ENCODE measurements at regions not wholly inside any gene's neighbourhood (a gene's known extent, or its start where the extent isn't known, plus 50 kb on each side); places are given as distances from the start of the nearest gene placed in this dataset.
A peak's percentile ranks its signal among the peaks of the same experiment; 100 is the strongest.

DNA sequence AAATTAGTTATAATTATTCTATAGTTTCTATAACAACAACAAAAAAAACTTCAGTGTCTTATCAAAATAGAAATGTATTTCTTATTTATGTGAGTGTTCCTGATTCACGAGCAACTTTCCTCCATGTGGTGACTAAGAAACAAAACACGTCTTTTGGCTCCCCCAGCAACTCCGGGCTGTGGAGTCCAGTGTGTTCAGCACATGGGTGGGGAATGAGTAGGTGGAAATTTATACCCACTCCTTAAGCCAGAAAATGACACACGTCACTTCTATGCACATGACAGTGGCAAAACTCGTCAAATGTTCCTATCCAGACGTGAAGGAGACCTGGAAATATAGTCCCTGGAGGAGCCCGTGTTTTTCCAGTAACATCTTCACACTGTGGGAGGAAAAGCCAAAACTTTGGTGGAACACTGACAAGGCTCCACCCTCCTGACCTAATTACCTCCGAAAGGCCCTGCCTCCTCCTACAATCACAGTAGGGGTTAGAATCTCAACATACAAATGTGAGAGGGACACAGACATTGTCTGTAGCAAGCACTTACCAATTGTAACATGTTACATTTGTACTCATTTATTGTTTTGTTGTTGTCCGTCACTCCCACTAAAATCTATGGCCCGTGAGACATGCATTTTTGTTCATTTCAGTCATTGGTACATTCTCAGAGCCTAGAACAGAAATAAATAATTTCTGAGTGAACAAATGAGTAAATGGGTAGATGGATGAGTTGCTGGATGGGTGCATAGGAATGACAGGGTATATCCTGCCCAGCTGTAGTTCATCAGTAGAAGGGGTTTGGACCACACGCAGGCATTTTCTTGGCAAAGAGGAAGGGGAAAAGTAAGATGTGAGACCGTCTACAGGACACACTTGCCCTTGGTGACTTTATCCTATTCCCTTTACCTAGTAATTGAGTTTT, 605.8 kb upstream of the TENM3 start:
- Histone ChIP-seq H3K36me3 (ENCODE audit: control insufficient read depth, insufficient read depth, low read length) (no peaks in the 10 kb centered on the region), H4K20me1 (ENCODE audit: insufficient read depth, low read length) (no peaks in the 10 kb centered on the region), H2BK120ac (ENCODE audit: low read depth, low read length) (0 out of 2 replicates have a peak overlapping the region, but pooled peaks have one; percentile 14), H2BK20ac (ENCODE audit: low read depth, low read length) (no peak overlapping the region), H2AFZ (replicated peaks; ENCODE audit: low read length, poor library complexity) (peak overlapping the region; percentile 34), H3K9ac (ENCODE audit: low read depth, low read length) (no peak overlapping the region), H3K4me3 (ENCODE audit: insufficient read depth, low read depth, low read length) (no peak overlapping the region), H4K8ac (ENCODE audit: low read depth in 2 of 2, low read length in 2 of 2) (no peak overlapping the region), H3K27me3 (ENCODE audit: control insufficient read depth, insufficient read depth, low read length) (no peaks in the 10 kb centered on the region), H3K9me3 (ENCODE audit: control insufficient read depth, insufficient read depth, low read length) (no peaks in the 10 kb centered on the region), H2BK5ac (ENCODE audit: low read depth, low read length, poor library complexity, severe bottlenecking) (no peak overlapping the region), H3K23ac (ENCODE audit: low read depth, low read length) (no peak overlapping the region), H4K5ac (ENCODE audit: low read depth, low read length) (no peak overlapping the region), H4K91ac (ENCODE audit: insufficient read depth, low read depth, low read length) (no peak overlapping the region), H3K14ac (replicated peaks; ENCODE audit: low read depth, low read length) (no peak overlapping the region), H3K4ac (ENCODE audit: low read depth, low read length) (no peak overlapping the region), H2AK5ac (ENCODE audit: low read depth, low read length) (no peak overlapping the region), H2BK15ac (ENCODE audit: low read depth, low read length) (no peak overlapping the region), H3K9me1 (ENCODE audit: insufficient read depth, low read length) (no peaks in the 10 kb centered on the region), H3K79me1 (ENCODE audit: low read depth in 1 of 2, low read length in 2 of 2) (no peaks in the 10 kb centered on the region), H2AK9ac (replicated peaks; ENCODE audit: low read depth, low read length, poor library complexity) (no peak overlapping the region), H3K56ac (ENCODE audit: extremely low read depth, insufficient read depth, low read length) (no peak overlapping the region), H3K27ac (ENCODE audit: insufficient read depth, low read length) (no peak overlapping the region), H3K4me1 (ENCODE audit: control insufficient read depth, insufficient read depth, low read length) (no peaks in the 10 kb centered on the region), H3K4me2 (ENCODE audit: low read depth, low read length) (no peak overlapping the region), H3K18ac (ENCODE audit: low read depth, low read length) (no peak overlapping the region)
- no CpG with 5 or more reads among the region's 12 CpGs for WGBS, 2 experiments (ENCODE audit: extremely low coverage in 2 of 2, insufficient read length in 1 of 2)
- in situ Hi-C loops (cut with MboI; ENCODE audit: low sequenced_read_pairs) (no loop called here), dilution Hi-C loops (cut with HindIII; ENCODE audit: low sequenced_read_pairs, unreplicated experiment) (no loop called here), intact Hi-C loops (cut with micrococcal nuclease) (no loop called here)
- BruUV-seq (replicated peaks) = no TSS peak
- DNase-seq = peak; percentile 58
- POLR2A ChIA-PET (ENCODE audit: unreplicated experiment) = no interaction called here
- TF ChIP-seq RCOR1 (IDR thresholded peaks at IDR 0.05; ENCODE audit: insufficient replicate concordance, low read length) = no peak
- TF ChIP-seq RAD21 (IDR thresholded peaks at IDR 0.05; ENCODE audit: low read length) = no peak
- no peak for TF ChIP-seq MAZ (IDR thresholded peaks at IDR 0.05; ENCODE audit: borderline replicate concordance, low read depth, low read length)
- no peak for TF ChIP-seq FOS (IDR thresholded peaks at IDR 0.05; ENCODE audit: low read depth, low read length)
- TF ChIP-seq CEBPB (IDR thresholded peaks at IDR 0.05; ENCODE audit: low read depth, low read length) = no peak
- TF ChIP-seq SMC3 (IDR thresholded peaks at IDR 0.05; ENCODE audit: low read depth, low read length) = no peak
- TF ChIP-seq MXI1 (IDR thresholded peaks at IDR 0.05; ENCODE audit: borderline replicate concordance, low read depth, low read length) = no peak
- no peak for TF ChIP-seq BHLHE40 (IDR thresholded peaks at IDR 0.05; ENCODE audit: low read depth, low read length)
- TF ChIP-seq NFE2L2 (IDR thresholded peaks at IDR 0.05; ENCODE audit: low read depth, low read length) = no peak
- TF ChIP-seq, protein P1, sequence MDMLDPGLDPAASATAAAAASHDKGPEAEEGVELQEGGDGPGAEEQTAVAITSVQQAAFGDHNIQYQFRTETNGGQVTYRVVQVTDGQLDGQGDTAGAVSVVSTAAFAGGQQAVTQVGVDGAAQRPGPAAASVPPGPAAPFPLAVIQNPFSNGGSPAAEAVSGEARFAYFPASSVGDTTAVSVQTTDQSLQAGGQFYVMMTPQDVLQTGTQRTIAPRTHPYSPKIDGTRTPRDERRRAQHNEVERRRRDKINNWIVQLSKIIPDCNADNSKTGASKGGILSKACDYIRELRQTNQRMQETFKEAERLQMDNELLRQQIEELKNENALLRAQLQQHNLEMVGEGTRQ (IDR thresholded peaks at IDR 0.05; ENCODE audit: low read depth, low read length) = no peak
- TF ChIP-seq MAFK (IDR thresholded peaks at IDR 0.05; ENCODE audit: low read depth, low read length) = no peak
- TF ChIP-seq RFX5 (IDR thresholded peaks at IDR 0.05; ENCODE audit: low read depth, low read length) = no peak
- TF ChIP-seq POLR2A (IDR thresholded peaks at IDR 0.05; ENCODE audit: low read depth, low read length) = no peak
- CTCF ChIA-PET = no interaction called here
- ATAC-seq (ENCODE audit: low read depth) = no peak

Measured in IMR-90 (cell line).